Thoracic aorta (tissue), 2 donors: ENCODE measurements at regions not wholly inside any gene's neighbourhood (a gene's known extent, or its start where the extent isn't known, plus 50 kb on each side); places are given as distances from the start of the nearest gene placed in this dataset.

Source experiments
- ATAC-seq: fragments of 150-250 bp; one replicate; pipeline ENCODE4 v1.8.0; 2017; ENCODE audit warnings: low read depth; ENCODE audit not compliant: insufficient number of reproducible peaks, low FRiP score
- DNase-seq: peaks from one replicate; pipeline ENCODE4 v3.0.0-alpha.2; 2020; ENCODE audit warnings: low spot score
- H3K27ac ChIP-seq, 2 donors: fragments of 200-600 bp; sonication (generic); 1 replicate in 1 of 2; 2 replicates in 1 of 2; pipeline ENCODE4 v1.5.1; 2016; ENCODE audit warnings: mild to moderate bottlenecking in 2 of 2, moderate library complexity in 2 of 2
- H3K27me3 ChIP-seq: fragments of 200-600 bp; sonication (generic); replicated peaks from 2 replicates; pipeline ENCODE4 v1.6.0; 2016; ENCODE audit warnings: mild to moderate bottlenecking; ENCODE audit not compliant: insufficient read depth
- H3K36me3 ChIP-seq: fragments of 200-600 bp; sonication (generic); one replicate; pipeline ENCODE4 v1.5.1; 2016
- H3K4me1 ChIP-seq, 2 donors: fragments of 200-600 bp; sonication (generic); 1 replicate in 1 of 2; 2 replicates in 1 of 2; pipeline versions ENCODE4 v1.5.1 to v1.6.0; 2016; ENCODE audit warnings: low read depth in 2 of 2, mild to moderate bottlenecking in 1 of 2; ENCODE audit not compliant: control insufficient read depth in 1 of 2
- H3K4me3 ChIP-seq: fragments of 200-600 bp; sonication (generic); 2 replicates; pipeline ENCODE4 v1.5.1; 2016; ENCODE audit warnings: mild to moderate bottlenecking
- H3K9me3 ChIP-seq: fragments of 200-600 bp; sonication (generic); 2 replicates; pipeline ENCODE4 v1.5.1; 2016
- TF ChIP-seq, protein P1 (sequence below): fragments of 200-600 bp; sonication (generic); IDR thresholded peaks from one replicate; pipeline ENCODE4 v1.5.1; 2019; ENCODE audit warnings: antibody characterized with exemption

DNA sequence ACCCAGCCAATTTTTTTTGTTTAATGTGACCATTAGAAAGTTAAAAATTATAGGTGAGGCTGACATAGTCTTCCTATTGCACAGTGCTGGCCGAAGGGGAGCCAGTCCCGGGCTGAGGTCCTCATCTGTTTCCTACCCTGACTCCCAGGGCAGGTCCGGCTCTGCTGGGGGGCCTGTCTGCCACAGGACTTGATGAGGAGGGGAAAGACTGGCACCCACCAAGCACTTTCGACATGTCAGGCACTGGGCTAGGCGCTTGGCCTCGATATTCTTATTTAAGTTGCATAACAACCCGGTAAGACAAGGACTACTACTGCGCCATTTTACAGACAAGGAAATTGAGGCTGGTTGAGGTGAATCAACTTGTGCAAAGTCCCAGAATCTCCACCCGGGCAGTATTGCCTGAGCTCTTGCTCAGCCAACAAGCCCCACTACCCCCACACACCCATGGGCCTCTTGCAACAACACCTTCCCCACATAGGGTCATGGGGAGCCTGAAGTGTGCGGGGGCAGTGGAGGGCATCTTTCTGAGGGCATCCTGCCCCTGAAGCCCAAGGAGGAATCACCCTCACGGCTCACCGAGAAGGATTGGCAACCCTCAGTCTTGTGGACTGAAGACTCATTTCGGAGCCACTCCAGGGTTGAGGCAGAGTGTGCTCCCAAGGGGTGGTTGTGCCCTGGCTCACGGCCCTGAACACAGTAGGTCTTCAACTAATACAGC is 62.7 kb upstream of the LINC01488 start:
- no peaks in the 10 kb centered on the region for H3K27me3 ChIP-seq
- TF ChIP-seq, protein P1, sequence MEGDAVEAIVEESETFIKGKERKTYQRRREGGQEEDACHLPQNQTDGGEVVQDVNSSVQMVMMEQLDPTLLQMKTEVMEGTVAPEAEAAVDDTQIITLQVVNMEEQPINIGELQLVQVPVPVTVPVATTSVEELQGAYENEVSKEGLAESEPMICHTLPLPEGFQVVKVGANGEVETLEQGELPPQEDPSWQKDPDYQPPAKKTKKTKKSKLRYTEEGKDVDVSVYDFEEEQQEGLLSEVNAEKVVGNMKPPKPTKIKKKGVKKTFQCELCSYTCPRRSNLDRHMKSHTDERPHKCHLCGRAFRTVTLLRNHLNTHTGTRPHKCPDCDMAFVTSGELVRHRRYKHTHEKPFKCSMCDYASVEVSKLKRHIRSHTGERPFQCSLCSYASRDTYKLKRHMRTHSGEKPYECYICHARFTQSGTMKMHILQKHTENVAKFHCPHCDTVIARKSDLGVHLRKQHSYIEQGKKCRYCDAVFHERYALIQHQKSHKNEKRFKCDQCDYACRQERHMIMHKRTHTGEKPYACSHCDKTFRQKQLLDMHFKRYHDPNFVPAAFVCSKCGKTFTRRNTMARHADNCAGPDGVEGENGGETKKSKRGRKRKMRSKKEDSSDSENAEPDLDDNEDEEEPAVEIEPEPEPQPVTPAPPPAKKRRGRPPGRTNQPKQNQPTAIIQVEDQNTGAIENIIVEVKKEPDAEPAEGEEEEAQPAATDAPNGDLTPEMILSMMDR, result no peak
- no peak overlapping the region for H3K27ac ChIP-seq
- H3K4me3 ChIP-seq, result no peak overlapping the region
- H3K36me3 ChIP-seq, result no peaks in the 10 kb centered on the region
- no peak for ATAC-seq
- H3K9me3 ChIP-seq, result no peaks in the 10 kb centered on the region
- peaks cover 16 to 51% of the 10 kb centered on the region in 2 donors for H3K4me1 ChIP-seq
- DNase-seq, result no peak

DNA sequence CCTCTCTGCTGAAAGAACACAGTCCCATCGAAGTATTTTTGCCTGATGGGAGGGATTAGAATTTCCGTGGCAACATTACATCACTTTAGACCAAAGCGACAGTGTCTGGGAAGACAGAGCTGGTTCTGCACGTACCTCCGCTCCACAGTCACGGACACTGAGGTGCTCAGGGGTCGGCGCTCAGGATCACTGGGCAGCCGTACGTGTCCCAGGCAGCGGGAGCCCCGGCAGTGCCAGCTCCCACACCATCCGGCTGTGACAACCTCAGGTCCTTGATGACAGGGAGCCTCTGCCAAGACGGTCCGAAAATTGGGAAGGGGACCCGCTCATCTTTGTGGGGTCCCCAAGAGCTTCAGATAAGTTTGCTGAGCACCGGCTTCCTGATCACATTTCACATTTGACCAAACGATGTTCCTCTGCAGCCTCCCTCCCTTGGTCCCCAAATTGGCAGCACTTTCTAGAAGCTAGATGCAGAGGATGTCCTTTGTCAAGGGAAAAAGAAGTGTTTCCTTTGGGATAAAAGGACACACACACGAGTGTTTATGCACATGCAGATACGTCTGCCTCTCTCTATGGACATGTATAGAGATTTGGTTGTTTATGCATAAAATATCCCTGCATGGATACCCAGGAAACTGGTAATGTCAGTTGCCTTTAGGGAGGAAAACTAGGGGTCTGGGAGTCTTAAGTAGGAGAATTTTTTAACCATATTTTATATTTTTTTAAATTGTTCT is 61.6 kb upstream of the LINC01488 start:
- Histone ChIP-seq H3K4me3 (no peak overlapping the region), H3K27ac (peak overlapping the region in 1 of 2 donors; percentile 50), H3K4me1 (peaks cover 16 to 47% of the 10 kb centered on the region in 2 donors), H3K9me3 (peaks cover 5% of the 10 kb centered on the region), H3K36me3 (no peaks in the 10 kb centered on the region), H3K27me3 (no peaks in the 10 kb centered on the region)
- ATAC-seq (no peak), DNase-seq (no peak)
- TF ChIP-seq, protein P1, result no peak

DNA sequence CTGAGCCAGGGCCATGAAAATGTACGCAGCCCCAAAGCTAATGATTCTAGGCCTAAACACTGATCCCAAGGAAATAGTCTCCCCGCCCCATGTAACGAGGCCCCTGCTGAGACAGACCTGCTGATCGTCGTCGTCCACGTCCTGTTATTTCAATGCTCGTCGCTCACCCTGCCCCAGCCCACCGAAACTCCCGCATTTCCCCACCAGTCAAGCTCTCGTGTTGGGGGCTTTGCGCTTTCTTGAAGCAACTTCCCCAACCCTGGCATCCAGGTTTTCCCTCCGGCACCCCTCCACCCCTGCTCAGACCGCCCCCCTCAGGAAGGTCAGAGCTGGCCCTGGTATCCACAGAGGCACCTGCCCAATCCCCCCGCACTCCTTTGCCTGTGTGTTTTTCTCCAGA is 58.8 kb upstream of the LINC01488 start:
- TF ChIP-seq, protein P1, result no peak
- DNase-seq (no peak), ATAC-seq (no peak)
- Histone ChIP-seq H3K4me1 (peaks cover 8 to 21% of the 10 kb centered on the region in 2 donors), H3K27me3 (no peaks in the 10 kb centered on the region), H3K4me3 (no peak overlapping the region), H3K27ac (no peak overlapping the region), H3K36me3 (no peaks in the 10 kb centered on the region), H3K9me3 (peaks cover 7% of the 10 kb centered on the region)

DNA sequence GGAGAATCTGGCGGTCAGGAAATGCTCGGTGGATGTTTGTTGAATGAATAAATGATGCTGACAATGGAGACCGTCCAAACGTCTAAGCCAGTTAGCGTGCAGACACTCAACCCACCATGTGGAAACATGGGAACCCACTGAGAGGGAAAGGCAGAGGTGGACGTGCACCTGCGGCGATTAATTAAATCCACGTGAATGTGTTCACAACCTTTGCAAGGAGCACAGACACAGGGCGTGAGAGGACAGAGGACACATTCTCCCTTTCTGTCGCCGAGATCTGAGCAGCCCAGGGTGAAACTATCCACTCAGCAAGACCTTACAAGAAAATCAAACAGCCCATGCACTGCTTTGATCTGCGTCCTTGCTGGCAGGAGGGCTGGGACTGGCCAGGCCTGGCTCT is 58.3 kb upstream of the LINC01488 start:
- DNase-seq (no peak), ATAC-seq (no peak)
- no peaks in the 10 kb centered on the region for H3K27me3 ChIP-seq
- H3K4me1 ChIP-seq, result peaks cover 8 to 21% of the 10 kb centered on the region in 2 donors
- H3K36me3 ChIP-seq, result no peaks in the 10 kb centered on the region
- TF ChIP-seq, protein P1, result no peak
- no peak overlapping the region for H3K27ac ChIP-seq
- no peak overlapping the region for H3K4me3 ChIP-seq
- H3K9me3 ChIP-seq, result peaks cover 7% of the 10 kb centered on the region

DNA sequence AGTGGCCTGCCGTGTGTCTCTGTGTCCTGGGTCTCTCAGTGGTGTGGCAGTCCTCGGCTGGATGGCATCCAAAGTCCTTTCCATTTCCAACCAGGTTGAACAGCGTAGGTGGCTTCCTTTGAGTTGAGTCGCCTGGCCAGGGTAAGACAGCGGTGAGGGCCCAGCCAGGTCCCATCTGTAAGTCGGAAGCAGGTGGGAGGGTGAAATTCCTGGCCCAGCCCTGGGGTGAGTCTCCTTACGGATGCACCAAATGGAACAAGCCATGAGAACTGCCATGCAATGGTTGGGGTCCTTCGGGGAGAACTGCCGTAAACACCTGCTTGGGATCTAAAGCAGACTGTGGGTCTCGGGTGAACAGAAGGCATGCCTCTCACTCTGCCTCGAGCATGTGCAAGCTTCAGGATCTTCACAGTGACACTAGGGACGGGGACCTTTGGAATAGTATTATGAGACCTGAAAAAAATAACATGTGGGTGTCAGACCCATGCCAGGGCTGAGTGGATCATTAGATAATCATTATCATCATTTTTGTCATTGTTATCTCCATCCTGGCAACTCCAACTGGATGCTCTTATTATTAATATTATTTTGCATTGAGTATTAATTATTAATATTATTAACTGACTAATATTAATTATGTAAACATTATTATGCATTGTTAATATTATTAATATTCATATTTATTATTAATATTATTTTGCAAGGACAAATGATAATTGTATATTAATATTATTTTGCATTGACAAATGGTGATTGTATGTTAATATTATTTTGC is 57.7 kb upstream of the LINC01488 start:
- ATAC-seq (no peak), DNase-seq (no peak)
- no peaks in the 10 kb centered on the region for H3K36me3 ChIP-seq
- peaks cover 7% of the 10 kb centered on the region for H3K9me3 ChIP-seq
- peaks cover 8 to 21% of the 10 kb centered on the region in 2 donors for H3K4me1 ChIP-seq
- no peak overlapping the region for H3K27ac ChIP-seq
- H3K27me3 ChIP-seq, result no peaks in the 10 kb centered on the region
- TF ChIP-seq, protein P1, result no peak
- no peak overlapping the region for H3K4me3 ChIP-seq
